ENCODE measurements at regions not wholly inside any gene's neighbourhood (a gene's known extent, or its start where the extent isn't known, plus 50 kb on each side); places are given as distances from the start of the nearest gene placed in this dataset.

DNA sequence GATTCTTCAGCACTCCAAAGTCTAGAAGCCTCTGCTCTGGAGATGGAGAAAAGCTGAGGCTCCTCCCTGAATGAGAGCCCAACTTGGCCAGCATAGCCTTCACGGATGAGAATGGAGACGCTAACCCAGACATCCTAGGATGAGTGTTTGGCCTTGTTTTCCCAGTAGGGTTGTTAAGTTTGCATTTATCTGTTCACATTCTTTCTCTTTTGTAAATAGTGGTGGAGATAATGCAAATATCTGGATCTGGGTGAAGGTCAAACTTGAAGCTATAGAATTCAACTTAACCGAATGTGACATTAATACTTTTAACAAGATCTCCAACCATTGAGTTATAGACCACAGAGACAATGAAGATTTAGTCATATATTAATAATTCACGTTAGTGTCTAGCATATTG is 53.4 kb upstream of the BZW1 start:
- no peak for TF ChIP-seq EP300 (IDR thresholded peaks at IDR 0.05; ENCODE audit: borderline replicate concordance)
- TF ChIP-seq, protein P1, sequence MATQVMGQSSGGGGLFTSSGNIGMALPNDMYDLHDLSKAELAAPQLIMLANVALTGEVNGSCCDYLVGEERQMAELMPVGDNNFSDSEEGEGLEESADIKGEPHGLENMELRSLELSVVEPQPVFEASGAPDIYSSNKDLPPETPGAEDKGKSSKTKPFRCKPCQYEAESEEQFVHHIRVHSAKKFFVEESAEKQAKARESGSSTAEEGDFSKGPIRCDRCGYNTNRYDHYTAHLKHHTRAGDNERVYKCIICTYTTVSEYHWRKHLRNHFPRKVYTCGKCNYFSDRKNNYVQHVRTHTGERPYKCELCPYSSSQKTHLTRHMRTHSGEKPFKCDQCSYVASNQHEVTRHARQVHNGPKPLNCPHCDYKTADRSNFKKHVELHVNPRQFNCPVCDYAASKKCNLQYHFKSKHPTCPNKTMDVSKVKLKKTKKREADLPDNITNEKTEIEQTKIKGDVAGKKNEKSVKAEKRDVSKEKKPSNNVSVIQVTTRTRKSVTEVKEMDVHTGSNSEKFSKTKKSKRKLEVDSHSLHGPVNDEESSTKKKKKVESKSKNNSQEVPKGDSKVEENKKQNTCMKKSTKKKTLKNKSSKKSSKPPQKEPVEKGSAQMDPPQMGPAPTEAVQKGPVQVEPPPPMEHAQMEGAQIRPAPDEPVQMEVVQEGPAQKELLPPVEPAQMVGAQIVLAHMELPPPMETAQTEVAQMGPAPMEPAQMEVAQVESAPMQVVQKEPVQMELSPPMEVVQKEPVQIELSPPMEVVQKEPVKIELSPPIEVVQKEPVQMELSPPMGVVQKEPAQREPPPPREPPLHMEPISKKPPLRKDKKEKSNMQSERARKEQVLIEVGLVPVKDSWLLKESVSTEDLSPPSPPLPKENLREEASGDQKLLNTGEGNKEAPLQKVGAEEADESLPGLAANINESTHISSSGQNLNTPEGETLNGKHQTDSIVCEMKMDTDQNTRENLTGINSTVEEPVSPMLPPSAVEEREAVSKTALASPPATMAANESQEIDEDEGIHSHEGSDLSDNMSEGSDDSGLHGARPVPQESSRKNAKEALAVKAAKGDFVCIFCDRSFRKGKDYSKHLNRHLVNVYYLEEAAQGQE (IDR thresholded peaks at IDR 0.05; ENCODE audit: low read depth) = no peak
- no peak for TF ChIP-seq MAX (IDR thresholded peaks at IDR 0.05)
- TF ChIP-seq CREB1 (IDR thresholded peaks at IDR 0.05; ENCODE audit: low read depth) = no peak
- no peak for TF ChIP-seq FOXM1 (IDR thresholded peaks at IDR 0.05; ENCODE audit: borderline replicate concordance, low read depth)
- no peak for TF ChIP-seq RAD21 (IDR thresholded peaks at IDR 0.05; ENCODE audit: low read depth)
- TF ChIP-seq TEAD4 (IDR thresholded peaks at IDR 0.05) = no peak
- no peak for TF ChIP-seq TAF1 (IDR thresholded peaks at IDR 0.05; ENCODE audit: low read depth)
- no peak for TF ChIP-seq EGR1 (IDR thresholded peaks at IDR 0.05)
- TF ChIP-seq CEBPB (IDR thresholded peaks at IDR 0.05) = no peak
- no peak for TF ChIP-seq YY1 (IDR thresholded peaks at IDR 0.05; ENCODE audit: low read depth)
- TF ChIP-seq, protein P2, sequence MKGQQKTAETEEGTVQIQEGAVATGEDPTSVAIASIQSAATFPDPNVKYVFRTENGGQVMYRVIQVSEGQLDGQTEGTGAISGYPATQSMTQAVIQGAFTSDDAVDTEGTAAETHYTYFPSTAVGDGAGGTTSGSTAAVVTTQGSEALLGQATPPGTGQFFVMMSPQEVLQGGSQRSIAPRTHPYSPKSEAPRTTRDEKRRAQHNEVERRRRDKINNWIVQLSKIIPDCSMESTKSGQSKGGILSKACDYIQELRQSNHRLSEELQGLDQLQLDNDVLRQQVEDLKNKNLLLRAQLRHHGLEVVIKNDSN (IDR thresholded peaks at IDR 0.05) = no peak
